ENCODE measurements at regions not wholly inside any gene's neighbourhood (a gene's known extent, or its start where the extent isn't known, plus 50 kb on each side); places are given as distances from the start of the nearest gene placed in this dataset.
A peak's percentile ranks its signal among the peaks of the same experiment; 100 is the strongest.

DNA sequence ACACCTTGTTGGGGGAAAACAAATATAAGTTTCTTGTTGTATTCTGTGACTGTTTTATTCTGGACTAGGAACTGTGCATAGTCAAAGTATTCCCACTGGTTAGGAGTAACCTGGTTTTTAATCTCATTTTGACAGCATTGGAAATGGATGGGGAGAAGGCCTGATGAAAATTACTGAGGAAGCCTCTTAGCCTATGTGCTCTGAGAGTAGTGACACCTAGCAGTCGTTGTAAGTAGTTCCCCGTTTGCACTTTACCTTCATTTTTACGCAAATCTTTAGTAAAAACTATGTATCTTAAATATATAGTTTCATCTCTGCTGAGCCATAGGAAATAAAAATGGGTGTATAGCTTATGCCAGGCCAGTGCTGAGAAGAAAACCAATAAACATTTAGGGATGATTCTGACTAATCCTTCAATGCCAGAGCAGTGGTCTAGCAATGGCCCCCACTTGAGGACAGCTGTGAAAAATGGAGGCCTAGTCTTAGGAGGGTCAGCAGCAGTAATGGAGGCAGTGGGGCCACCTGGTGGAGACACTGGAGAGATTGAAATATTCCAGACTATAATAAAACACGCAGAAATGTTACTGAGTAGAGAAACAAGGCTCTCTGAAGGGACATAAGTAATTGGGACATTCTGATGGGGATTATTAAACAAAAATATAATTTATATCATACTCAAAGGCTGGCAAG lies 133.2 kb upstream of the NOVA1 start:
- TF ChIP-seq, protein P1, sequence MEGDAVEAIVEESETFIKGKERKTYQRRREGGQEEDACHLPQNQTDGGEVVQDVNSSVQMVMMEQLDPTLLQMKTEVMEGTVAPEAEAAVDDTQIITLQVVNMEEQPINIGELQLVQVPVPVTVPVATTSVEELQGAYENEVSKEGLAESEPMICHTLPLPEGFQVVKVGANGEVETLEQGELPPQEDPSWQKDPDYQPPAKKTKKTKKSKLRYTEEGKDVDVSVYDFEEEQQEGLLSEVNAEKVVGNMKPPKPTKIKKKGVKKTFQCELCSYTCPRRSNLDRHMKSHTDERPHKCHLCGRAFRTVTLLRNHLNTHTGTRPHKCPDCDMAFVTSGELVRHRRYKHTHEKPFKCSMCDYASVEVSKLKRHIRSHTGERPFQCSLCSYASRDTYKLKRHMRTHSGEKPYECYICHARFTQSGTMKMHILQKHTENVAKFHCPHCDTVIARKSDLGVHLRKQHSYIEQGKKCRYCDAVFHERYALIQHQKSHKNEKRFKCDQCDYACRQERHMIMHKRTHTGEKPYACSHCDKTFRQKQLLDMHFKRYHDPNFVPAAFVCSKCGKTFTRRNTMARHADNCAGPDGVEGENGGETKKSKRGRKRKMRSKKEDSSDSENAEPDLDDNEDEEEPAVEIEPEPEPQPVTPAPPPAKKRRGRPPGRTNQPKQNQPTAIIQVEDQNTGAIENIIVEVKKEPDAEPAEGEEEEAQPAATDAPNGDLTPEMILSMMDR (IDR thresholded peaks at IDR 0.05; ENCODE audit: low read depth, low read length, missing control alignments): peak; percentile 42
- DNase-seq (ENCODE audit: low read depth): no peak
- no peak overlapping the region for H3K4me3 ChIP-seq (ENCODE audit: low read depth, low read length)
- in situ Hi-C loops (cut with HindIII; ENCODE audit: low sequenced_read_pairs): no loop called here

DNA sequence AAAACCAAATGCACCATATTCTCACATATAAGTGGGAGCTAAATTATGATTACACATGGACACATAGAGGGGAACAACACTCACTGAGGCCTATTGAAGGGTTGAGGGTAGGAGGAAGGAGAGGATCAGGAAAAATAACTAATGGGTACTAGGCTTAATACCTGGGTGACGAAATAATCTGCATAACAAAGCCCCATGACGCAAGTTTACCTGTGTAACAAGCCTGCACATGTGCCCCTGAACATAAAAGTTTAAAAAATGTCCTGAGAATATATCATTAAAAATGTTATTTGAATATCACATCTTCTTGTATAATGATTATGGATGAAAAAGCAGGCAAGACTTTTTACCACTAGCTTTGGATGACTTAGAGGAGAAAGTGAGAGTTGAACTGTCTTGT lies 138.0 kb upstream of the NOVA1 start:
- in situ Hi-C loops (cut with HindIII; ENCODE audit: low sequenced_read_pairs): no loop called here
- TF ChIP-seq, protein P1 (IDR thresholded peaks at IDR 0.05; ENCODE audit: low read depth, low read length, missing control alignments): no peak
- no peak overlapping the region for H3K4me3 ChIP-seq (ENCODE audit: low read depth, low read length)
- DNase-seq (ENCODE audit: low read depth): no peak

GRCh38 chr14:26738571-26738970 lies 140.7 kb upstream of the NOVA1 start:
- TF ChIP-seq, protein P1 (IDR thresholded peaks at IDR 0.05; ENCODE audit: low read depth, low read length, missing control alignments): no peak
- in situ Hi-C loops (cut with HindIII; ENCODE audit: low sequenced_read_pairs): no loop called here
- no peak for DNase-seq (ENCODE audit: low read depth)
- H3K4me3 ChIP-seq (ENCODE audit: low read depth, low read length): no peak overlapping the region

GRCh38 chr14:26741711-26742212 lies 143.9 kb upstream of the NOVA1 start:
- TF ChIP-seq, protein P1 (IDR thresholded peaks at IDR 0.05; ENCODE audit: low read depth, low read length, missing control alignments): no peak
- DNase-seq (ENCODE audit: low read depth): no peak
- H3K4me3 ChIP-seq (ENCODE audit: low read depth, low read length): no peak overlapping the region
- in situ Hi-C loops (cut with HindIII; ENCODE audit: low sequenced_read_pairs): no loop called here

DNA sequence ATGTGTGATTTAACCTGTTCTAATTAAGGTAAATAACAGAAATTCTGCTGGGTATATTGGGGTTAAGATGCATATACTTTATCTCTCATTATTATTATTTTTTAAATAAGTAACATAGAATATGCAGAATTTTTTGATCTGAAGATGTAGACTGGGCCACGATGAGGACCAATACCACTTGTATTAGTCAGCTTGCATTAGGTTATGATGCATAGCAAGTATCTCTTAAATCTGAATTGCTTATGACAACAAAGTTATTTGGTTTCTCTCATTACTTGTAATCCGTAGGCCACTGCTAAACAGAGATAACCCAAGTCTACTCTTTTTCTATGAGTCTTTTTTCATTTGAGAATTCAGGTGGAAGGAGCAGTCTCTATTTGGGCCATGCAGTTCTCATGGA lies 145.5 kb upstream of the NOVA1 start:
- TF ChIP-seq, protein P1 (IDR thresholded peaks at IDR 0.05; ENCODE audit: low read depth, low read length, missing control alignments): no peak
- in situ Hi-C loops (cut with HindIII; ENCODE audit: low sequenced_read_pairs): no loop called here
- H3K4me3 ChIP-seq (ENCODE audit: low read depth, low read length): no peak overlapping the region
- DNase-seq (ENCODE audit: low read depth): no peak

DNA sequence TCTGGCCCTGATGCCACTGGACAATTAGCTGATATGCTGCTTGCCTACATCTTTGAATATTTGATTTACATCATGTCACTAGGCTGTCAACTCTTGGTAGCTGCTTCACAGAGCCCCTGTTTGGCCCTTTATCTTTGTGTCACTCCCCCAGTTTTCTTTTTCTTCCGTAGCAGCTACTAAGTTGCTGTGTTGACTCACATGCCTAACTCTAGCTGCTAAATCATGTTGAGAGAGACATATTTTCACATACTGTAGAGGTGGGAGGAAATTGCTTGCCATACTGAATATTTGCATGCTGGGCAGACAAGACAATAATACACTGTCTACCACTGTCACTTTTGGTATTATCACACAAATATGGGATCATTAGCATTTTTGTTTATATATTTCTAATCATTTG lies 147.1 kb upstream of the NOVA1 start:
- in situ Hi-C loops (cut with HindIII; ENCODE audit: low sequenced_read_pairs): no loop called here
- no peak for DNase-seq (ENCODE audit: low read depth)
- no peak overlapping the region for H3K4me3 ChIP-seq (ENCODE audit: low read depth, low read length)
- TF ChIP-seq, protein P1 (IDR thresholded peaks at IDR 0.05; ENCODE audit: low read depth, low read length, missing control alignments): no peak
